ENCODE measurements at regions not wholly inside any gene's neighbourhood (a gene's known extent, or its start where the extent isn't known, plus 50 kb on each side); places are given as distances from the start of the nearest gene placed in this dataset.

- WGBS, 2 donors = 16 to 17% methylated on average over 7 of the region's 7 CpGs
- no peak overlapping the region for H3K4me3 ChIP-seq (ENCODE audit: low read depth, poor library complexity, severe bottlenecking)
- DNase-seq (ENCODE audit: low spot score in 2 of 2) = no peak
- intact Hi-C loops (cut with DNase I; ENCODE audit: low total_unique reads) = no loop called here
- no peak for TF ChIP-seq CTCF (IDR thresholded peaks at IDR 0.05)
- no peak for TF ChIP-seq POLR2A (IDR thresholded peaks at IDR 0.05)
Observed at GRCh38 chr6:33860706-33861474, 57.1 kb upstream of the MLN start.

GRCh38 chr6:33860006-33860405 is 56.2 kb upstream of the MLN start:
- WGBS, 2 donors = 84 to 90% methylated on average over 6 of the region's 6 CpGs
- intact Hi-C loops (cut with DNase I; ENCODE audit: low total_unique reads) = no loop called here
- H3K4me3 ChIP-seq (ENCODE audit: low read depth, poor library complexity, severe bottlenecking) = no peak overlapping the region
- DNase-seq (ENCODE audit: low spot score in 2 of 2) = no peak
- TF ChIP-seq POLR2A (IDR thresholded peaks at IDR 0.05) (no peak), CTCF (IDR thresholded peaks at IDR 0.05) (no peak)

GRCh38 chr6:33858804-33859505 is 55.2 kb upstream of the MLN start:
- WGBS, 2 donors = 88 to 89% methylated on average over 16 of the region's 16 CpGs

GRCh38 chr6:33857932-33858475 is 54.2 kb upstream of the MLN start:
- TF ChIP-seq CTCF (IDR thresholded peaks at IDR 0.05) = no peak
- no peak for TF ChIP-seq POLR2A (IDR thresholded peaks at IDR 0.05)
- no peak overlapping the region for H3K4me3 ChIP-seq (ENCODE audit: low read depth, poor library complexity, severe bottlenecking)
- DNase-seq (ENCODE audit: low spot score in 2 of 2) = no peak
- 64 to 77% methylated on average over 7 of the region's 7 CpGs for WGBS, 2 donors
- intact Hi-C loops (cut with DNase I; ENCODE audit: low total_unique reads) = no loop called here

More at GRCh38 chr6:33858804-33859505, 55.2 kb upstream of the MLN start:
- intact Hi-C loops (cut with DNase I; ENCODE audit: low total_unique reads) = no loop called here
- TF ChIP-seq POLR2A (IDR thresholded peaks at IDR 0.05) (no peak), CTCF (IDR thresholded peaks at IDR 0.05) (no peak)
- no peak overlapping the region for H3K4me3 ChIP-seq (ENCODE audit: low read depth, poor library complexity, severe bottlenecking)
- no peak for DNase-seq (ENCODE audit: low spot score in 2 of 2)

- TF ChIP-seq CTCF (IDR thresholded peaks at IDR 0.05) (no peak), POLR2A (IDR thresholded peaks at IDR 0.05) (no peak)
- DNase-seq (ENCODE audit: low spot score in 2 of 2) = no peak
- intact Hi-C loops (cut with DNase I; ENCODE audit: low total_unique reads) = no loop called here
- no peak overlapping the region for H3K4me3 ChIP-seq (ENCODE audit: low read depth, poor library complexity, severe bottlenecking)
- WGBS, 2 donors = 72 to 73% methylated on average over 15 of the region's 15 CpGs
Observed at GRCh38 chr6:33857093-33857931, 53.5 kb upstream of the MLN start.

Data from lower leg skin (tissue), 4 donors.